SK-N-SH (cell line): ENCODE measurements at regions not wholly inside any gene's neighbourhood (a gene's known extent, or its start where the extent isn't known, plus 50 kb on each side); places are given as distances from the start of the nearest gene placed in this dataset.

Source experiments
- EP300 ChIP-seq, 2 experiments: IDR thresholded peaks; 2 replicates each; pipeline versions ENCODE4 v1.4.0 to v1.6.1; 2012; ENCODE audit warnings: borderline replicate concordance in 1 of 2, low read depth in 1 of 2, low read length in 1 of 2
- EZH2phosphoT487 ChIP-seq: fragments of 200-600 bp; sonication (generic); IDR thresholded peaks from 2 replicates; pipeline ENCODE4 v1.6.1; 2017; ENCODE audit warnings: low read depth, mixed run types, mild to moderate bottlenecking, antibody characterized with exemption, moderate library complexity, borderline replicate concordance
- RAD21 ChIP-seq: IDR thresholded peaks from 2 replicates; pipeline ENCODE4 v1.6.1; 2012; ENCODE audit warnings: mild to moderate bottlenecking, low read length
- RFX5 ChIP-seq: IDR thresholded peaks from 2 replicates; pipeline ENCODE4 v1.6.1; 2012; ENCODE audit warnings: mild to moderate bottlenecking, improper control_type of control experiment, low read length
- SIN3A ChIP-seq: IDR thresholded peaks from 2 replicates; pipeline ENCODE4 v1.6.1; 2012; ENCODE audit warnings: low read depth, mild to moderate bottlenecking, low read length, moderate library complexity, borderline replicate concordance
- TCF12 ChIP-seq: IDR thresholded peaks from 2 replicates; pipeline ENCODE4 v1.4.0; 2012
- TEAD4 ChIP-seq: IDR thresholded peaks from 2 replicates; pipeline ENCODE4 v1.4.0; 2012; ENCODE audit warnings: mild to moderate bottlenecking, borderline replicate concordance; ENCODE audit not compliant: insufficient read depth
- TF ChIP-seq, protein P1 (sequence below): IDR thresholded peaks from 2 replicates; pipeline ENCODE4 v1.6.1; 2012; ENCODE audit warnings: mild to moderate bottlenecking, low read depth, low read length, moderate library complexity
- TF ChIP-seq, protein P2 (sequence below): fragments of 200-600 bp; sonication (generic); IDR thresholded peaks from 2 replicates; pipeline ENCODE4 v1.6.1; 2017; ENCODE audit warnings: antibody characterized with exemption, mild to moderate bottlenecking, moderate library complexity
- TF ChIP-seq, protein P3 (sequence below): IDR thresholded peaks from 2 replicates; pipeline ENCODE4; 2012

DNA sequence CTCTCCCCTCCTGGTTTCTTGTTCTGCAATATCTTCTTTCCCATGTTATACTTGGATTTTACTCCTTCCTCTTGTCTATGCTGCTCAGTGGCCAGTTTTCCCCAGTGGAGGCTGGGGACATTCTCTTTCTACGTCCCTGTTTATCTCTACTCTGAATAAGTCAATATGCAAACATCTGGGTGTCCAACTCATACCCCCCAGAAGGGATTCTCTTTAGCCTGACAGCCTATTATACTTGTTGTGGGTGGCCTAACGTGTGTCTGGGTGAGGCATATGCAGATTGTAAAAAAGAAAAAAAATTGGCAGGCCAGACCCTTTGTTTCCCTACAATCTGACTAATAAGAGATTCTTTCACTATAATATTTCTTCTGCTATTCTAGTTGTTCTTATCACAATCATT, 134.2 kb upstream of the MAF start:
- TF ChIP-seq, protein P1, sequence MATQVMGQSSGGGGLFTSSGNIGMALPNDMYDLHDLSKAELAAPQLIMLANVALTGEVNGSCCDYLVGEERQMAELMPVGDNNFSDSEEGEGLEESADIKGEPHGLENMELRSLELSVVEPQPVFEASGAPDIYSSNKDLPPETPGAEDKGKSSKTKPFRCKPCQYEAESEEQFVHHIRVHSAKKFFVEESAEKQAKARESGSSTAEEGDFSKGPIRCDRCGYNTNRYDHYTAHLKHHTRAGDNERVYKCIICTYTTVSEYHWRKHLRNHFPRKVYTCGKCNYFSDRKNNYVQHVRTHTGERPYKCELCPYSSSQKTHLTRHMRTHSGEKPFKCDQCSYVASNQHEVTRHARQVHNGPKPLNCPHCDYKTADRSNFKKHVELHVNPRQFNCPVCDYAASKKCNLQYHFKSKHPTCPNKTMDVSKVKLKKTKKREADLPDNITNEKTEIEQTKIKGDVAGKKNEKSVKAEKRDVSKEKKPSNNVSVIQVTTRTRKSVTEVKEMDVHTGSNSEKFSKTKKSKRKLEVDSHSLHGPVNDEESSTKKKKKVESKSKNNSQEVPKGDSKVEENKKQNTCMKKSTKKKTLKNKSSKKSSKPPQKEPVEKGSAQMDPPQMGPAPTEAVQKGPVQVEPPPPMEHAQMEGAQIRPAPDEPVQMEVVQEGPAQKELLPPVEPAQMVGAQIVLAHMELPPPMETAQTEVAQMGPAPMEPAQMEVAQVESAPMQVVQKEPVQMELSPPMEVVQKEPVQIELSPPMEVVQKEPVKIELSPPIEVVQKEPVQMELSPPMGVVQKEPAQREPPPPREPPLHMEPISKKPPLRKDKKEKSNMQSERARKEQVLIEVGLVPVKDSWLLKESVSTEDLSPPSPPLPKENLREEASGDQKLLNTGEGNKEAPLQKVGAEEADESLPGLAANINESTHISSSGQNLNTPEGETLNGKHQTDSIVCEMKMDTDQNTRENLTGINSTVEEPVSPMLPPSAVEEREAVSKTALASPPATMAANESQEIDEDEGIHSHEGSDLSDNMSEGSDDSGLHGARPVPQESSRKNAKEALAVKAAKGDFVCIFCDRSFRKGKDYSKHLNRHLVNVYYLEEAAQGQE = no peak
- TF ChIP-seq, protein P2, sequence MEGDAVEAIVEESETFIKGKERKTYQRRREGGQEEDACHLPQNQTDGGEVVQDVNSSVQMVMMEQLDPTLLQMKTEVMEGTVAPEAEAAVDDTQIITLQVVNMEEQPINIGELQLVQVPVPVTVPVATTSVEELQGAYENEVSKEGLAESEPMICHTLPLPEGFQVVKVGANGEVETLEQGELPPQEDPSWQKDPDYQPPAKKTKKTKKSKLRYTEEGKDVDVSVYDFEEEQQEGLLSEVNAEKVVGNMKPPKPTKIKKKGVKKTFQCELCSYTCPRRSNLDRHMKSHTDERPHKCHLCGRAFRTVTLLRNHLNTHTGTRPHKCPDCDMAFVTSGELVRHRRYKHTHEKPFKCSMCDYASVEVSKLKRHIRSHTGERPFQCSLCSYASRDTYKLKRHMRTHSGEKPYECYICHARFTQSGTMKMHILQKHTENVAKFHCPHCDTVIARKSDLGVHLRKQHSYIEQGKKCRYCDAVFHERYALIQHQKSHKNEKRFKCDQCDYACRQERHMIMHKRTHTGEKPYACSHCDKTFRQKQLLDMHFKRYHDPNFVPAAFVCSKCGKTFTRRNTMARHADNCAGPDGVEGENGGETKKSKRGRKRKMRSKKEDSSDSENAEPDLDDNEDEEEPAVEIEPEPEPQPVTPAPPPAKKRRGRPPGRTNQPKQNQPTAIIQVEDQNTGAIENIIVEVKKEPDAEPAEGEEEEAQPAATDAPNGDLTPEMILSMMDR = no peak
- TF ChIP-seq SIN3A = no peak
- no peak for TF ChIP-seq RFX5
- TF ChIP-seq RAD21 = no peak
- TF ChIP-seq, protein P3, sequence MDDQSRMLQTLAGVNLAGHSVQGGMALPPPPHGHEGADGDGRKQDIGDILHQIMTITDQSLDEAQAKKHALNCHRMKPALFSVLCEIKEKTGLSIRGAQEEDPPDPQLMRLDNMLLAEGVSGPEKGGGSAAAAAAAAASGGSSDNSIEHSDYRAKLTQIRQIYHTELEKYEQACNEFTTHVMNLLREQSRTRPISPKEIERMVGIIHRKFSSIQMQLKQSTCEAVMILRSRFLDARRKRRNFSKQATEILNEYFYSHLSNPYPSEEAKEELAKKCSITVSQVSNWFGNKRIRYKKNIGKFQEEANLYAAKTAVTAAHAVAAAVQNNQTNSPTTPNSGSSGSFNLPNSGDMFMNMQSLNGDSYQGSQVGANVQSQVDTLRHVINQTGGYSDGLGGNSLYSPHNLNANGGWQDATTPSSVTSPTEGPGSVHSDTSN = no peak
- no peak for TF ChIP-seq TEAD4
- no peak for TF ChIP-seq EZH2phosphoT487
- no peak for TF ChIP-seq EP300 (IDR thresholded peaks at IDR 0.05; ENCODE audit: borderline replicate concordance in 1 of 2, low read depth in 1 of 2, low read length in 1 of 2)
- no peak for TF ChIP-seq TCF12
